K562 (cell line): ENCODE measurements at regions not wholly inside any gene's neighbourhood (a gene's known extent, or its start where the extent isn't known, plus 50 kb on each side); places are given as distances from the start of the nearest gene placed in this dataset.

Experiments
- ATAC-seq: fragments of 200-7000 bp; cut with Tn5 transposase; 3 replicates; pipeline ENCODE4 v1.9.1; 2020; ENCODE audit warnings: moderate library complexity
- BruUV-seq: library from RNA; stranded (reverse); fragments of 400-500 nt; replicated peaks from 2 replicates; lab custom pipeline; 2021; lab: Mats Ljungman, UMichigan
- CTCF ChIA-PET: fragments of 300-600 bp; formaldehyde crosslinking; extraction: SDS; loops from one replicate; lab custom pipeline; 2021; ENCODE audit warnings: low intra/inter-chr PET ratio; lab: Yijun Ruan, JAX
- POLR2A ChIA-PET: fragments of 300-600, 350-650 bp; sonication (Branson Sonifier 250); formaldehyde crosslinking; extraction: SDS; loops from one replicate; lab custom pipeline; 2021; ENCODE audit warnings: antibody characterized with exemption, inconsistent platforms; lab: Yijun Ruan, JAX
- DNase-seq, 4 experiments: peaks; one replicate each; pipeline versions ENCODE4 v3.0.0 to v3.0.0-alpha.2; 2011 to 2018; ENCODE audit warnings: low spot score in 3 of 4, mixed read lengths in 3 of 4; ENCODE audit errors: extremely low read depth in 1 of 4
- FAIRE-seq: peaks from 2 replicates; lab custom pipeline; 2011; peaks lifted over from hg19 to GRCh38; lab: Jason Lieb, UNC
- H2AFZ ChIP-seq: 2 replicates; pipeline ENCODE4 v1.6.0; 2011; ENCODE audit warnings: low read depth, low read length, control low read depth, inconsistent platforms
- H3K27ac ChIP-seq: fragments of 200-600 bp; 3 replicates; pipeline ENCODE4 v1.8.0; 2011; ENCODE audit warnings: low read depth, mild to moderate bottlenecking, control low read depth, inconsistent platforms, low read length, moderate library complexity, mixed read lengths; ENCODE audit errors: extremely low read depth
- H3K27me3 ChIP-seq, 2 experiments: fragments of 300-600 bp in 1 of 2; 2 replicates in 1 of 2; 3 replicates in 1 of 2; pipeline versions ENCODE4 v1.6.0 to v1.8.0; 2011; ENCODE audit warnings: inconsistent platforms in 2 of 2, low read length in 2 of 2, mild to moderate bottlenecking in 1 of 2, mixed read lengths in 1 of 2, moderate library complexity in 1 of 2; ENCODE audit not compliant: control insufficient read depth in 2 of 2, insufficient read depth in 2 of 2
- H3K36me3 ChIP-seq: fragments of 300-600 bp; 3 replicates; pipeline ENCODE4 v1.8.0; 2011; ENCODE audit warnings: mild to moderate bottlenecking, low read length, inconsistent platforms; ENCODE audit not compliant: control insufficient read depth, insufficient read depth
- H3K4me1 ChIP-seq, 2 experiments: fragments of 200-600 bp in 1 of 2; replicated peaks in 1 of 2; 2 replicates in 1 of 2; 3 replicates in 1 of 2; pipeline versions ENCODE4 v1.5.1 to v1.8.0; 2011; ENCODE audit warnings: inconsistent platforms in 2 of 2, low read length in 2 of 2, mild to moderate bottlenecking in 1 of 2, mixed read lengths in 1 of 2, moderate library complexity in 1 of 2; ENCODE audit not compliant: control insufficient read depth in 2 of 2, insufficient read depth in 2 of 2
- H3K4me2 ChIP-seq: 2 replicates; pipeline ENCODE4 v1.6.1; 2011; ENCODE audit warnings: low read length, control low read depth, inconsistent platforms, mixed read lengths; ENCODE audit not compliant: insufficient read depth
- H3K4me3 ChIP-seq: fragments of 200-600 bp; sonication (generic), shearing (Covaris generic); 2 replicates; pipeline ENCODE4 v1.5.1; 2016; ENCODE audit warnings: control low read depth, inconsistent platforms
- H3K79me2 ChIP-seq: fragments of 200-600 bp; 3 replicates; pipeline ENCODE4 v1.8.0; 2011; ENCODE audit warnings: low read length, inconsistent platforms; ENCODE audit not compliant: control insufficient read depth, insufficient read depth
- H3K9ac ChIP-seq, 2 experiments: 2 replicates each; pipeline versions ENCODE4 v1.6.0 to v1.6.1; 2011; ENCODE audit warnings: low read depth in 2 of 2, low read length in 2 of 2, control low read depth in 1 of 2, inconsistent platforms in 1 of 2, mild to moderate bottlenecking in 1 of 2, mixed read lengths in 1 of 2; ENCODE audit not compliant: insufficient read depth in 1 of 2
- H3K9me1 ChIP-seq: one replicate; pipeline ENCODE4 v1.6.0; 2011; ENCODE audit warnings: inconsistent platforms, mild to moderate bottlenecking, low read length, moderate library complexity; ENCODE audit not compliant: control insufficient read depth, insufficient read depth
- H3K9me3 ChIP-seq: replicated peaks from 2 replicates; pipeline ENCODE4 v1.5.1; 2011; ENCODE audit warnings: low read depth, low read length, inconsistent platforms; ENCODE audit not compliant: control insufficient read depth, insufficient read depth
- H4K20me1 ChIP-seq: replicated peaks from 2 replicates; pipeline ENCODE4 v1.6.1; 2011; ENCODE audit warnings: low read length, inconsistent platforms, mixed read lengths; ENCODE audit not compliant: control insufficient read depth, insufficient read depth
- BRCA1 ChIP-seq, 2 experiments: fragments of 450-650 bp in 1 of 2; sonication (generic) in 1 of 2; formaldehyde crosslinking in 1 of 2; IDR thresholded peaks; 2 replicates each; pipeline versions ENCODE4 v1.5.0 to v1.6.1; 2017 to 2020; ENCODE audit warnings: mild to moderate bottlenecking in 1 of 2, missing genetic modification reagents in 1 of 2
- CHD4 ChIP-seq: fragments of 200-600 bp; sonication (generic); IDR thresholded peaks from 3 replicates; pipeline ENCODE4 v1.6.1; 2012; ENCODE audit warnings: low read depth, mild to moderate bottlenecking, mixed read lengths, low read length, inconsistent platforms; ENCODE audit not compliant: insufficient read depth, insufficient replicate concordance, poor library complexity, severe bottlenecking
- TGIF2 ChIP-seq: sonication (generic); formaldehyde crosslinking; IDR thresholded peaks from 2 replicates; pipeline ENCODE4 v1.8.1; 2022; ENCODE audit warnings: mild to moderate bottlenecking, missing genetic modification reagents, moderate library complexity
- ZBTB26 ChIP-seq: fragments of 450-650 bp; formaldehyde crosslinking; IDR thresholded peaks from 2 replicates; pipeline ENCODE4 v1.4.0; 2022; ENCODE audit warnings: missing genetic modification characterization
- ZC3H8 ChIP-seq: fragments of 450-650 bp; IDR thresholded peaks from 2 replicates; pipeline ENCODE4 v1.6.1; 2017
- ZNF133 ChIP-seq: fragments of 250-450 bp; sonication (Bioruptor Pico); IDR thresholded peaks from 2 replicates; pipeline ENCODE4 v1.4.0; 2020; ENCODE audit warnings: mild to moderate bottlenecking
- ZNF184 ChIP-seq: sonication (generic); formaldehyde crosslinking; IDR thresholded peaks from 2 replicates; pipeline ENCODE4 v1.5.0; 2020; ENCODE audit warnings: missing genetic modification reagents
- ZNF24 ChIP-seq: fragments of 450-650 bp; IDR thresholded peaks from 2 replicates; pipeline ENCODE4 v1.6.1; 2016
- ZNF282 ChIP-seq: sonication (generic); formaldehyde crosslinking; IDR thresholded peaks from 2 replicates; pipeline ENCODE4 v1.8.1; 2023; ENCODE audit warnings: missing genetic modification reagents
- ZNF41 ChIP-seq: fragments of 250-450 bp; sonication (Bioruptor Pico); conservative IDR thresholded peaks from 2 replicates; pipeline ENCODE4 v1.4.0; 2020; ENCODE audit warnings: mild to moderate bottlenecking
- WGBS: fragments of 100-300 bp; shearing (Covaris generic); methylation state at CpG from one replicate; pipeline ENCODE4 v1.1.6; 2016; ENCODE audit warnings: low coverage, mixed read lengths; ENCODE audit not compliant: insufficient coverage; ENCODE audit errors: missing lambda C conversion rate; 5-methylcytosine and 5-hydroxymethylcytosine counted together
- in situ Hi-C: fragments of 300-500 bp; cut with MboI; formaldehyde crosslinking; loops from 4 replicates; pipeline ENCODE4 v1.15.0; 2018; ENCODE audit warnings: inconsistent platforms, mixed read lengths
- intact Hi-C: fragments of 100-400 bp; cut with micrococcal nuclease; formaldehyde crosslinking; loops from 2 replicates; pipeline ENCODE4 v1.14.2; 2022
- TF ChIP-seq, protein P1 (sequence below): fragments of 450-650 bp; IDR thresholded peaks from 2 replicates; pipeline ENCODE4 v1.6.1; 2017; ENCODE audit warnings: antibody characterized with exemption

- Histone ChIP-seq H3K36me3 (no peaks in the 10 kb centered on the region), H3K4me1 (no peaks in the 10 kb centered on the region), H3K4me2 (no peak overlapping the region), H4K20me1 (no peaks in the 10 kb centered on the region), H3K4me3 (no peak overlapping the region), H3K27ac (no peak overlapping the region), H3K9me1 (no peaks in the 10 kb centered on the region), H3K9ac (no peak overlapping the region), H3K9me3 (no peaks in the 10 kb centered on the region), H3K79me2 (no peaks in the 10 kb centered on the region), H2AFZ (no peak overlapping the region), H3K27me3 (no peaks in the 10 kb centered on the region)
- no TSS peak for BruUV-seq
- POLR2A ChIA-PET, result no interaction called here
- TF ChIP-seq CHD4, result no peak
- no peak for FAIRE-seq
- in situ Hi-C loops, result no loop called here
- intact Hi-C loops, result no loop called here
- DNase-seq, result no peak
- ATAC-seq, result no peak
- CTCF ChIA-PET, result no interaction called here
- 0% methylated on average over 1 of the region's 1 CpG for WGBS
These were observed 1239.4 kb downstream of the CNTNAP5 start for GRCh38 chr2:125264453-125264852.

DNA sequence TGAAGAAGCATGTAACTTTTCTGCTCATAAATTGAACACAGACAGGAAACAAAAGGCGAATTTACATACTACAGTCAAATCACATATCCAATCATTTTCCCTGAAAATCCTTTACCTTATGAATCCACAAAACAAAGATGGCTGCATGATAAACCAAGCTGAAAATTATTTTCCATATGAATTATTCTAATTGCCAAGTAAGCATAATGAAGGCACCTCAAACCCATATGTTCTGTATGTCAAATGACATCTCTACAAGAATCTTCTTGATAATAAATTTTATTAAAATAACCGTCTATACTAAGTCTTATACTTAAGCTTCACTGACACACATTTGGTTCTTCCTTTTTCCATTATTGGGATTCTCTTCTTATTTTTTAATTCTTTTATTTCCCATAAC lies 1242.6 kb downstream of the CNTNAP5 start:
- Histone ChIP-seq H4K20me1 (no peaks in the 10 kb centered on the region), H3K9me3 (no peaks in the 10 kb centered on the region), H2AFZ (no peak overlapping the region), H3K4me3 (no peak overlapping the region), H3K9me1 (no peaks in the 10 kb centered on the region), H3K4me2 (no peak overlapping the region), H3K9ac (no peak overlapping the region), H3K36me3 (no peaks in the 10 kb centered on the region), H3K4me1 (no peaks in the 10 kb centered on the region), H3K27me3 (no peaks in the 10 kb centered on the region), H3K27ac (no peak overlapping the region), H3K79me2 (no peaks in the 10 kb centered on the region)
- intact Hi-C loops, result no loop called here
- ATAC-seq (no peak), DNase-seq (no peak), FAIRE-seq (no peak)
- ChIA-PET CTCF (no interaction called here), POLR2A (no interaction called here)
- in situ Hi-C loops, result no loop called here
- no TSS peak for BruUV-seq
- WGBS, result 0% methylated on average over 2 of the region's 2 CpGs
- TF ChIP-seq TGIF2 (CRISPR knock-in tag), result no peak
- TF ChIP-seq ZNF184, result no peak
- no peak for TF ChIP-seq BRCA1 (IDR thresholded peaks at IDR 0.05)
- no peak for TF ChIP-seq BRCA1 (CRISPR knock-in tag; IDR thresholded peaks at IDR 0.05)
- no peak for TF ChIP-seq ZNF24
- no peak for TF ChIP-seq ZNF282
- TF ChIP-seq ZNF41, result no peak
- TF ChIP-seq, protein P1, sequence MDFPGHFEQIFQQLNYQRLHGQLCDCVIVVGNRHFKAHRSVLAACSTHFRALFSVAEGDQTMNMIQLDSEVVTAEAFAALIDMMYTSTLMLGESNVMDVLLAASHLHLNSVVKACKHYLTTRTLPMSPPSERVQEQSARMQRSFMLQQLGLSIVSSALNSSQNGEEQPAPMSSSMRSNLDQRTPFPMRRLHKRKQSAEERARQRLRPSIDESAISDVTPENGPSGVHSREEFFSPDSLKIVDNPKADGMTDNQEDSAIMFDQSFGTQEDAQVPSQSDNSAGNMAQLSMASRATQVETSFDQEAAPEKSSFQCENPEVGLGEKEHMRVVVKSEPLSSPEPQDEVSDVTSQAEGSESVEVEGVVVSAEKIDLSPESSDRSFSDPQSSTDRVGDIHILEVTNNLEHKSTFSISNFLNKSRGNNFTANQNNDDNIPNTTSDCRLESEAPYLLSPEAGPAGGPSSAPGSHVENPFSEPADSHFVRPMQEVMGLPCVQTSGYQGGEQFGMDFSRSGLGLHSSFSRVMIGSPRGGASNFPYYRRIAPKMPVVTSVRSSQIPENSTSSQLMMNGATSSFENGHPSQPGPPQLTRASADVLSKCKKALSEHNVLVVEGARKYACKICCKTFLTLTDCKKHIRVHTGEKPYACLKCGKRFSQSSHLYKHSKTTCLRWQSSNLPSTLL, result no peak
- no peak for TF ChIP-seq ZC3H8
- no peak for TF ChIP-seq ZNF133 (CRISPR knock-in tag)
- no peak for TF ChIP-seq ZBTB26 (CRISPR knock-in tag)
